Daoy (cell line): ENCODE measurements at regions not wholly inside any gene's neighbourhood (a gene's known extent, or its start where the extent isn't known, plus 50 kb on each side); places are given as distances from the start of the nearest gene placed in this dataset.

Experiments used
- DNase-seq: peaks from one replicate; pipeline ENCODE4 v3.0.0-alpha.2; 2015; ENCODE audit warnings: low read depth

- DNase-seq: no peak
These were observed 276.3 kb upstream of the LDB2 start for GRCh38 chr4:17174751-17175150.

GRCh38 chr4:17173300-17173699, 274.9 kb upstream of the LDB2 start:
- DNase-seq: no peak

GRCh38 chr4:17170131-17170530, 271.7 kb upstream of the LDB2 start:
- DNase-seq: no peak

- DNase-seq: no peak
These were observed 271.3 kb upstream of the LDB2 start for GRCh38 chr4:17169699-17170098.

GRCh38 chr4:17168571-17168970, 270.1 kb upstream of the LDB2 start:
- DNase-seq: no peak

GRCh38 chr4:17166954-17167353, 268.5 kb upstream of the LDB2 start:
- DNase-seq: no peak

GRCh38 chr4:17165286-17165685, 266.8 kb upstream of the LDB2 start:
- DNase-seq: no peak

GRCh38 chr4:17164666-17165065, 266.2 kb upstream of the LDB2 start:
- DNase-seq: no peak

- no peak for DNase-seq
These were observed 264.8 kb upstream of the LDB2 start for GRCh38 chr4:17163156-17163771.

GRCh38 chr4:17157304-17157703, 258.9 kb upstream of the LDB2 start:
- DNase-seq: no peak

- DNase-seq: no peak
These were observed 257.0 kb upstream of the LDB2 start for GRCh38 chr4:17155486-17155885.

GRCh38 chr4:17153572-17153971, 255.1 kb upstream of the LDB2 start:
- DNase-seq: no peak

- no peak for DNase-seq
These were observed 254.6 kb upstream of the LDB2 start for GRCh38 chr4:17152941-17153540.

- DNase-seq: no peak
These were observed 243.8 kb upstream of the LDB2 start for GRCh38 chr4:17142232-17142711.

- DNase-seq: no peak
These were observed 240.4 kb upstream of the LDB2 start for GRCh38 chr4:17138847-17139246.

- DNase-seq: no peak
These were observed 236.1 kb upstream of the LDB2 start for GRCh38 chr4:17134565-17134964.

GRCh38 chr4:17134100-17134499, 235.7 kb upstream of the LDB2 start:
- no peak for DNase-seq

GRCh38 chr4:17132226-17132625, 233.8 kb upstream of the LDB2 start:
- no peak for DNase-seq

- DNase-seq: no peak
These were observed 229.8 kb upstream of the LDB2 start for GRCh38 chr4:17128268-17128667.

GRCh38 chr4:17126321-17126966, 228.0 kb upstream of the LDB2 start:
- no peak for DNase-seq

GRCh38 chr4:17124767-17125166, 226.3 kb upstream of the LDB2 start:
- no peak for DNase-seq

GRCh38 chr4:17120761-17121160, 222.3 kb upstream of the LDB2 start:
- no peak for DNase-seq

- DNase-seq: no peak
These were observed 219.3 kb upstream of the LDB2 start for GRCh38 chr4:17117746-17118145.
